GM12874 (cell line): ENCODE measurements at regions not wholly inside any gene's neighbourhood (a gene's known extent, or its start where the extent isn't known, plus 50 kb on each side); places are given as distances from the start of the nearest gene placed in this dataset.

Experiments
- TF ChIP-seq, protein P1 (sequence below): IDR thresholded peaks from 2 replicates; pipeline ENCODE4 v1.5.1; 2011; ENCODE audit warnings: low read depth, mild to moderate bottlenecking, control low read depth, low read length, moderate library complexity; ENCODE audit not compliant: insufficient read depth

DNA sequence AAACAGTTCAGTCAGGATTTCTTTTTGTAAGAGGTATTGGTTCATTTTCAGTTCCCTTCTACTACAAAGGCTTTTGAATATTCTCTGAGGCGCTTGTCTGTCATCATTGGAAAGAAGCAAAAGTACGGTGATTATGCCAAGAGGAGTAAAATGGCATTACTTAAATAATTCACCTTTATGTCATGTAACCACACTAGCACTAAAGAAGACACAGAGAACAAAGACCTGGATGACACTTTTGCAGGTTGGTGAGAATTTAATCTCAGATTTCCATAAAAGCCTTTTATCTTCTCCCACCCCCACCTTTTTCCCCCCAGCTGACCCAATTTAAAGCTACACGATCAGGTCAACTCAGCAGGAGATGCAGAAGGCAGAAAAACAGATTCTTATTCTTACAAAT lies 451.8 kb downstream of the HACE1 start:
- TF ChIP-seq, protein P1, sequence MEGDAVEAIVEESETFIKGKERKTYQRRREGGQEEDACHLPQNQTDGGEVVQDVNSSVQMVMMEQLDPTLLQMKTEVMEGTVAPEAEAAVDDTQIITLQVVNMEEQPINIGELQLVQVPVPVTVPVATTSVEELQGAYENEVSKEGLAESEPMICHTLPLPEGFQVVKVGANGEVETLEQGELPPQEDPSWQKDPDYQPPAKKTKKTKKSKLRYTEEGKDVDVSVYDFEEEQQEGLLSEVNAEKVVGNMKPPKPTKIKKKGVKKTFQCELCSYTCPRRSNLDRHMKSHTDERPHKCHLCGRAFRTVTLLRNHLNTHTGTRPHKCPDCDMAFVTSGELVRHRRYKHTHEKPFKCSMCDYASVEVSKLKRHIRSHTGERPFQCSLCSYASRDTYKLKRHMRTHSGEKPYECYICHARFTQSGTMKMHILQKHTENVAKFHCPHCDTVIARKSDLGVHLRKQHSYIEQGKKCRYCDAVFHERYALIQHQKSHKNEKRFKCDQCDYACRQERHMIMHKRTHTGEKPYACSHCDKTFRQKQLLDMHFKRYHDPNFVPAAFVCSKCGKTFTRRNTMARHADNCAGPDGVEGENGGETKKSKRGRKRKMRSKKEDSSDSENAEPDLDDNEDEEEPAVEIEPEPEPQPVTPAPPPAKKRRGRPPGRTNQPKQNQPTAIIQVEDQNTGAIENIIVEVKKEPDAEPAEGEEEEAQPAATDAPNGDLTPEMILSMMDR = no peak

DNA sequence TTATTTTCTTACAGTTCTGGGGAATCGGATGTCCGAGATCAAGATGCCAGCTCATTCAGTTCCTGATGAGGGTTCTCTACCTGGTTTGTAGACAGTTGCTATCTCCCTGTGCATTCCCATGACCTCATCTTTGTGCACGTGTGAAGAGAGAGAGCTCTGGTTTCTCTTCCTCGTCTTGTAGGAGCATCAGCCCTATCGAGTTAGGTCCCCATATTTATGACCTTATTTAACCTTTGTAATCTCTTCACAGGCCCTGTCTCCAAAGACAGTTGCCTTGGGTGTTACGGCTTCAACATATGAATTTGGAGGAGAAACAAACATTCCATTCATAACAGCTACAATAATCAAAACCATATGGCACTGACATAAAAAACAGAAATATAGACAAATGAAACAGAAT lies 455.3 kb downstream of the HACE1 start:
- TF ChIP-seq, protein P1 = no peak

DNA sequence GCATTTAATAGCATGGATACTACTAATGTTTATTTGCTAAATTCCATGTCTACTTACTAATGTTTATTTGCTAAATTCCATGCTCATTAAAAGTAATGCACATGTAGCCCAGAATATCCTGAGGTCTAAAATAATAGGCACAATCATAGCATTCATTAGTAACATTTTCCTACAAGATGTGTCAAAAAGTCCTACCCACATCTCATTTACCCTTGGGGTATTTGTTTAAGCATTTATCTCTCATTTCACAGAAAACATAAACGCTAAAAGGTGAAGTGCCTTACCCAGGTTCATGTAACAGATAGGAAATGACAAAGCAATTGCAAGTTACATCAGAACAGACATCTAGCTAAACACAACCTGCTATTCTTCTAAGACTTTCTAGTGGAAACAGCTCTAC lies 457.1 kb downstream of the HACE1 start:
- TF ChIP-seq, protein P1 = no peak

DNA sequence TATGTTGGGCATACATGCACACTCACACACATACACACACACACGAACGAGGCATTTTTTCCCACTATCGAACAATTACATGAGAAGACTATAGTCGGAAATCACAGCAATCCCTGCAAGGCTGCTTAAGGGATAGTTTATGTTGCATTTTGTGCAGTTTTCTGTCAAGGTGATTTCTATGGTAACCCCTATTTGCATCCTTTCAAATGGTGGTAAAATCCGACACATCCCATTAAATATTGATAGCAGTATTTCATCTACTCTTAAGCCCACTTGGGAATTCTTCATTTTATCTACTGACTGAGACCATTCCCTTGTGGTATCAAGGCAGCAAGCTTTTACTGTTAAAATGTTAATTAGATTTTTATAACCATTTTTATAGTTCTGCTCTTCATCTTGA lies 457.8 kb downstream of the HACE1 start:
- TF ChIP-seq, protein P1 = no peak

DNA sequence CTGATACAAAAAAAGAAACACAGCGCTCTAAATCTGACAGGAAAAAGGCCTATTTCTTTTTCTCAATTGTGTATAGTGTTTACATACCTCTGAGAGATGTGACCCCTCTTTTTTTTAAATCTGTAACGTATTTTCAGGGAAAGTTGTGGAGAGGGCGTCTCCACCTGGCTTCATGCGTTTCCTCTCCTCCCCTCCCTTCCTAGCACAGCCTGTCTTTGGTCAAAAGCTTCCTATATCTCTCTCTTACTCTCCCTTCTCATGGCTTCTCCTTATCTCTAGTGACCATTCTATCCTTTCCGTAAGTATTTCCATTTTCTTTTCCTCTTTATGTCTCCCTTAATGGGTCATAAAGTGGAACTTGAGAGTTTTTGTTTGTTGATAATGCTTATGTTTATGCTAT lies 458.9 kb downstream of the HACE1 start:
- TF ChIP-seq, protein P1 = no peak

DNA sequence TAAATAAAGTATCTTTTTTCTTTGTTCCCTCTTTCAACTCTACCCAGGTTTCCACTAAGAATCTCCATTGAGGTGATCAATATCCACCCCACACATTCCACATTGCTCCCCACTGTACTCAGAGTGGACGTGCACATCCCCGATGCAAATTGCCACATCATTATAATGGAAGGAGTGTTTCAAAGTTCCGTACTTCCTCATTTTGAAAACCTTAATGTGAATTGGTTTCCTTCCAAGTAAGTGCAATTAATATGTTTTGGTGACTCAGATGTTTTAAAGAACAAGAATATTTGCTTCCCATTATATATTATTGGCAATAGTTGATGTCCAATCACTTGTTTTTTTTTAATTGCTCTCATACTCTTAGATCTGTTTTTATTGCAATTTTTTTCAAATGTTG lies 463.6 kb downstream of the HACE1 start:
- TF ChIP-seq, protein P1 = no peak

DNA sequence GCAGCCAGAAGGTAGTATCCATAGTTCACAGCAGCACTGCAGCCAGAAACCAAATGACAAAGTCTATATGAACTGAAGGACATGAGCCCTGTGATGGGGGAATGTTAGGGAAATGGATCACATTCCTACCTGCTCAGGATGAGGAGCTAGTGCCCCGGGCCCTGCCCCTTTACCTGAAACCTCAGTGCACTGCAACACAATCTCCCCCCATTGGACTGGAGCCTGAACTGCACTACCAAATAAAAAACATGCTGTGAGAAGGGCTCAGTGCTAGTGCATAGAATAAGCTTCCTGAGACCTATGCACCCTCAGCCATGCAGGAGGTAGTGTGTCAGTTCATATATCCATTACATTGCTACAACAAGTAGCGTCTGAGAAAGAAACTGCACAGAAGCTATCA lies 477.8 kb downstream of the HACE1 start:
- TF ChIP-seq, protein P1 = no peak

DNA sequence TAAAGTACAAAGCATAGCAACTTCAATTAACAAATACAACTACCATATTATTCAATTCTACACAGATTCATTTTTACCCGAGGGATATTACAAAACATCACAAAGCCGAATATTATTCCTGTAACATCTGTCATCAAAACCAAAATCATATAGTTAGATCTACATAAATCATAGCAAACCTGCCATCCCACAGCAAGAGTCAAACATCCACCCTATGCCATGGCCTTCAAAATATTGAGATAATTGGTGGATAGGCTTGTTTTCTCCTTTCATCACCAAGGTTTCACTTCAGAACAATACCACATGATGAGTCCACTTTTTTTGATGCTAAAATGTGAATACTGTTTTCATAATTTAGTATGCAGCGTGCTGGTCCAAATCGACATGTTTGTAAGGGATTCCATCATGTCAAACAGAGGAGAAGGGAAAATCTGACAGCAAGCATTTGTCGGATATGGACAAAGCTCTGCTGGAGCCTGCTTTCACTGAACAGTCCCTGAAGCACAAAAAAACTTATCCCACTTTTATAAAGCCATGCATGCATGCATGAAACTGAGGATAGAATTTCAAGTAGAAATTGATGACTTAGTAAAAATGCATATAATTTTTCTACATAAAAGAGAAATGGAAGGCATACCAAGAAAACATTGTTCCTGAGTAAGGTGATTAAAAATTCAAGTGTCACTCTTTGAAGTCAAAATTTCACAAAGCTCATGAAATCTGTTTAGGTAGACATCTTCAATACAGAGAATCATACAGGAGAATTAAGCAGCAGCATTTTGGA lies 494.1 kb downstream of the HACE1 start:
- TF ChIP-seq, protein P1 = no peak
